Spleen (tissue), 7 donors: ENCODE measurements at regions not wholly inside any gene's neighbourhood (a gene's known extent, or its start where the extent isn't known, plus 50 kb on each side); places are given as distances from the start of the nearest gene placed in this dataset.

ENCODE experiments used
- CTCF ChIP-seq, 11 experiments: fragments of 200-600 bp in 7 of 11; fragments of 450-650 bp in 4 of 11; sonication (generic) in 4 of 11; IDR thresholded peaks in 8 of 11; conservative IDR thresholded peaks in 3 of 11; 1 replicate in 7 of 11; 2 replicates in 4 of 11; pipeline versions ENCODE4 v1.4.0 to v1.8.0; 2016 to 2021; ENCODE audit warnings: antibody characterized with exemption in 11 of 11, inconsistent platforms in 4 of 11, mild to moderate bottlenecking in 1 of 11
- POLR2AphosphoS5 ChIP-seq, 3 donors: sonication (generic); formaldehyde crosslinking; IDR thresholded peaks; one replicate each; pipeline ENCODE4 v1.5.1; 2017; ENCODE audit warnings: antibody characterized with exemption in 3 of 3
- donor health status: DM: no; HTN: no; CAD: no; lungs with moderate emphysema.
- donor health status: DM: no; HTN: no; CAD: no.
- donor health status: DM: no; HTN: no; CAD: no.

- TF ChIP-seq CTCF (IDR thresholded peaks at IDR 0.05 in 8 of 11, conservative IDR thresholded peaks at IDR 0.05 in 3 of 11) (no peak), POLR2AphosphoS5 (IDR thresholded peaks at IDR 0.05) (no peak)
These were observed 1344.6 kb upstream of the ZEB2 start for GRCh38 chr2:145864501-145864900.
